Panc1 (cell line): ENCODE measurements at regions not wholly inside any gene's neighbourhood (a gene's known extent, or its start where the extent isn't known, plus 50 kb on each side); places are given as distances from the start of the nearest gene placed in this dataset.

Source experiments
- ATAC-seq: fragments of 200-7000 bp; cut with Tn5 transposase; 2 replicates; pipeline ENCODE4 v1.9.1; 2020; ENCODE audit warnings: mild to moderate bottlenecking, moderate library complexity
- BruUV-seq: library from RNA; stranded (reverse); fragments of 400-500 nt; replicated peaks from 2 replicates; lab custom pipeline; 2021; lab: Mats Ljungman, UMichigan
- CTCF ChIA-PET: fragments of 300-600 bp; sonication (Branson Sonifier 250); formaldehyde crosslinking; loops from one replicate; lab custom pipeline; 2022; ENCODE audit warnings: antibody characterized with exemption; lab: Charles Lee
- POLR2A ChIA-PET: fragments of 300-600 bp; sonication (Branson Sonifier 250); formaldehyde crosslinking; loops from one replicate; lab custom pipeline; 2022; ENCODE audit warnings: antibody characterized with exemption; lab: Charles Lee
- DNase-seq: peaks from one replicate; pipeline ENCODE4 v3.0.0-alpha.2; 2010; ENCODE audit warnings: low read depth, low spot score
- H3K27ac ChIP-seq: 2 replicates; pipeline ENCODE4 v1.5.1; 2011; ENCODE audit warnings: mild to moderate bottlenecking, low read length, inconsistent platforms
- H3K27me3 ChIP-seq: fragments of 200-500 bp; sonication (Bioruptor generic); 2 replicates; pipeline ENCODE4 v1.6.0; 2014; ENCODE audit warnings: low read length, inconsistent platforms; ENCODE audit not compliant: control insufficient read depth, insufficient read depth
- H3K36me3 ChIP-seq: fragments of 200-500 bp; sonication (Bioruptor generic); 2 replicates; pipeline ENCODE4 v1.5.1; 2014; ENCODE audit warnings: inconsistent platforms, mild to moderate bottlenecking, low read length, moderate library complexity; ENCODE audit not compliant: control insufficient read depth, insufficient read depth
- H3K4me1 ChIP-seq: 2 replicates; pipeline ENCODE4 v1.5.1; 2011; ENCODE audit warnings: inconsistent platforms, mild to moderate bottlenecking, low read length, moderate library complexity; ENCODE audit not compliant: control insufficient read depth, insufficient read depth
- H3K4me3 ChIP-seq, 2 experiments: 2 replicates each; pipeline ENCODE4 v1.5.1; 2011 to 2012; ENCODE audit warnings: low read depth in 2 of 2, low read length in 2 of 2, mild to moderate bottlenecking in 2 of 2, inconsistent platforms in 1 of 2, moderate library complexity in 1 of 2
- H3K9me3 ChIP-seq: fragments of 200-500 bp; sonication (Bioruptor generic); 2 replicates; pipeline ENCODE4 v1.5.1; 2014; ENCODE audit warnings: low read depth, mild to moderate bottlenecking, inconsistent platforms, low read length, moderate library complexity; ENCODE audit not compliant: control insufficient read depth, insufficient read depth
- POLR2AphosphoS5 ChIP-seq: IDR thresholded peaks from 2 replicates; pipeline ENCODE4 v1.6.1; 2012; ENCODE audit warnings: mild to moderate bottlenecking, low read depth, low read length, moderate library complexity
- SIN3A ChIP-seq: IDR thresholded peaks from 2 replicates; pipeline ENCODE4 v1.6.1; 2012; ENCODE audit warnings: low read depth, mild to moderate bottlenecking, low read length, moderate library complexity, borderline replicate concordance; ENCODE audit not compliant: insufficient read depth
- TCF7L2 ChIP-seq: IDR thresholded peaks from 2 replicates; pipeline ENCODE4 v1.6.1; 2011; ENCODE audit warnings: mild to moderate bottlenecking, low read depth, low read length, inconsistent platforms
- in situ Hi-C: cut with HindIII; loops from 2 replicates; pipeline ENCODE4 v1.10.0; 2016; ENCODE audit warnings: low sequenced_read_pairs, low pct_unique_long_range_greater_than_20kb
- intact Hi-C: fragments of 100-400 bp; cut with micrococcal nuclease; formaldehyde crosslinking; loops from one replicate; pipeline ENCODE4 v1.10.0; 2022; ENCODE audit not compliant: unreplicated experiment
- TF ChIP-seq, protein P1 (sequence below): fragments of 450-650 bp; IDR thresholded peaks from 2 replicates; pipeline ENCODE4 v1.5.1; 2017; ENCODE audit warnings: mild to moderate bottlenecking
- TF ChIP-seq, protein P2 (sequence below), 2 experiments: IDR thresholded peaks; 2 replicates each; pipeline ENCODE4 v1.6.1; 2011 to 2012; ENCODE audit warnings: low read depth in 2 of 2, control low read depth in 1 of 2, low read length in 1 of 2, mild to moderate bottlenecking in 1 of 2, moderate library complexity in 1 of 2; ENCODE audit not compliant: insufficient read depth in 1 of 2

DNA sequence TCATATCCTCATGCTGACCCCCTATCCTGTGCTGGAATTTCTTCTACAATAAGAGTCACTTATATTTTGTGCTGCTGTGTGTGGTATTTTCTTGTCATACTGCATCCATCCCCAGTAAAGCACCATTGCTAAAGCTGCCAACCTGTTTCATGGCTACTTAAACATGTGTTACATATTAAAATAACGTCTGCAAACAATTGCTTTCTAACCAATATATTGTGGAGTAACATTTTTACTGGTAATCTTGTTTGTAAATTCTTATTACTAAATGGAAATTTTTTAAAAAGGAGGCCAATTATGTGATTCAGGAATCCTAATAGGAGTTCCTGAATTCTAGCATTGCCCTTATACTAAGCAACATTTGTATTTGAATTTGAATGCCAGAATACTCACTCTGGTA, 160.3 kb upstream of the VEGFC start:
- H3K27ac ChIP-seq = no peak overlapping the region
- no peaks in the 10 kb centered on the region for H3K36me3 ChIP-seq
- in situ Hi-C loops (no loop called here), intact Hi-C loops (no loop called here)
- H3K4me1 ChIP-seq = no peaks in the 10 kb centered on the region
- no peak overlapping the region for H3K4me3 ChIP-seq
- CTCF ChIA-PET = no interaction called here
- H3K27me3 ChIP-seq = no peaks in the 10 kb centered on the region
- POLR2A ChIA-PET = no interaction called here
- 0 out of 2 replicates have a peak, but pooled peaks cover 4% of the 10 kb centered on the region for H3K9me3 ChIP-seq
- ATAC-seq = no peak
- no peak for DNase-seq
- TF ChIP-seq, protein P1, sequence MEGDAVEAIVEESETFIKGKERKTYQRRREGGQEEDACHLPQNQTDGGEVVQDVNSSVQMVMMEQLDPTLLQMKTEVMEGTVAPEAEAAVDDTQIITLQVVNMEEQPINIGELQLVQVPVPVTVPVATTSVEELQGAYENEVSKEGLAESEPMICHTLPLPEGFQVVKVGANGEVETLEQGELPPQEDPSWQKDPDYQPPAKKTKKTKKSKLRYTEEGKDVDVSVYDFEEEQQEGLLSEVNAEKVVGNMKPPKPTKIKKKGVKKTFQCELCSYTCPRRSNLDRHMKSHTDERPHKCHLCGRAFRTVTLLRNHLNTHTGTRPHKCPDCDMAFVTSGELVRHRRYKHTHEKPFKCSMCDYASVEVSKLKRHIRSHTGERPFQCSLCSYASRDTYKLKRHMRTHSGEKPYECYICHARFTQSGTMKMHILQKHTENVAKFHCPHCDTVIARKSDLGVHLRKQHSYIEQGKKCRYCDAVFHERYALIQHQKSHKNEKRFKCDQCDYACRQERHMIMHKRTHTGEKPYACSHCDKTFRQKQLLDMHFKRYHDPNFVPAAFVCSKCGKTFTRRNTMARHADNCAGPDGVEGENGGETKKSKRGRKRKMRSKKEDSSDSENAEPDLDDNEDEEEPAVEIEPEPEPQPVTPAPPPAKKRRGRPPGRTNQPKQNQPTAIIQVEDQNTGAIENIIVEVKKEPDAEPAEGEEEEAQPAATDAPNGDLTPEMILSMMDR = no peak
- TF ChIP-seq, protein P2, sequence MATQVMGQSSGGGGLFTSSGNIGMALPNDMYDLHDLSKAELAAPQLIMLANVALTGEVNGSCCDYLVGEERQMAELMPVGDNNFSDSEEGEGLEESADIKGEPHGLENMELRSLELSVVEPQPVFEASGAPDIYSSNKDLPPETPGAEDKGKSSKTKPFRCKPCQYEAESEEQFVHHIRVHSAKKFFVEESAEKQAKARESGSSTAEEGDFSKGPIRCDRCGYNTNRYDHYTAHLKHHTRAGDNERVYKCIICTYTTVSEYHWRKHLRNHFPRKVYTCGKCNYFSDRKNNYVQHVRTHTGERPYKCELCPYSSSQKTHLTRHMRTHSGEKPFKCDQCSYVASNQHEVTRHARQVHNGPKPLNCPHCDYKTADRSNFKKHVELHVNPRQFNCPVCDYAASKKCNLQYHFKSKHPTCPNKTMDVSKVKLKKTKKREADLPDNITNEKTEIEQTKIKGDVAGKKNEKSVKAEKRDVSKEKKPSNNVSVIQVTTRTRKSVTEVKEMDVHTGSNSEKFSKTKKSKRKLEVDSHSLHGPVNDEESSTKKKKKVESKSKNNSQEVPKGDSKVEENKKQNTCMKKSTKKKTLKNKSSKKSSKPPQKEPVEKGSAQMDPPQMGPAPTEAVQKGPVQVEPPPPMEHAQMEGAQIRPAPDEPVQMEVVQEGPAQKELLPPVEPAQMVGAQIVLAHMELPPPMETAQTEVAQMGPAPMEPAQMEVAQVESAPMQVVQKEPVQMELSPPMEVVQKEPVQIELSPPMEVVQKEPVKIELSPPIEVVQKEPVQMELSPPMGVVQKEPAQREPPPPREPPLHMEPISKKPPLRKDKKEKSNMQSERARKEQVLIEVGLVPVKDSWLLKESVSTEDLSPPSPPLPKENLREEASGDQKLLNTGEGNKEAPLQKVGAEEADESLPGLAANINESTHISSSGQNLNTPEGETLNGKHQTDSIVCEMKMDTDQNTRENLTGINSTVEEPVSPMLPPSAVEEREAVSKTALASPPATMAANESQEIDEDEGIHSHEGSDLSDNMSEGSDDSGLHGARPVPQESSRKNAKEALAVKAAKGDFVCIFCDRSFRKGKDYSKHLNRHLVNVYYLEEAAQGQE (IDR thresholded peaks at IDR 0.05; ENCODE audit: insufficient read depth in 1 of 2, low read depth in 2 of 2, low read length in 1 of 2) = no peak
- TF ChIP-seq POLR2AphosphoS5 = no peak
- no peak for TF ChIP-seq SIN3A
- TF ChIP-seq TCF7L2 = no peak
- no TSS peak for BruUV-seq

DNA sequence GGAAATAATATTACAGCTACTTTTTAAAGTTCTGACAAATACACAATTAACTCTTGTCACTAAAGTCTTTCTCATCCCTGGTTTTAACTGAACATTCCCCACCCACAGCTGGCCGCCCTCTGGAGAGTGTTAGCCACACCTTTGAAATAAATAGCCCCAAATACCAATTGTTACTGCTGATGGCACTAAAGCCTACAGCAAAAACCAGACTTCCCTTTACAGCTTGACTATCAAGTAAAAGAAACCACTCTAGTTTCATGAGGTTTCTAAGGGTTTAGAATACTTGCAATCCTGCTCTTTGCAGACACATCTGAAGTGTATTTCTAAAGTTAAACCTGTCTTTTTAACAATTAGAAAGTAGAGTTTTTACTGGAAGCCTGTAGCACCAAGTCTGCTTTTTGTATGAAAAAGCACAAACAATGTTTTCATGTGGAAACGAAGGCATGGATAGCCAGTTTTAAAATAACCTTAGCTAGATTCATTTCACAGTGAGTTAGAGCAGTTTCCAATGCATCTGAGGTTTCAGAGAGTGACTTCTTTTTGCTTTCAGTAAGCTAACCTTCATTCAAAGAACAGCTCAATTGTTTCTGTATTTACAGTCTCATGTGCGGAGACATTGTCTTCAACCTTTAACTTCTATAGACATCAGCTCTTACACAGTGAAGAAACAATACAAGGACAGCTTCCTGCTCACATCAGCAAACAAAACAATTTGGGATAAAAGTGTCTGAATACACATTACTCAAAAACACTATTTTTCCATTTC, 164.8 kb upstream of the VEGFC start:
- Histone ChIP-seq H3K4me1 (no peaks in the 10 kb centered on the region), H3K27me3 (no peaks in the 10 kb centered on the region), H3K36me3 (no peaks in the 10 kb centered on the region), H3K27ac (0 out of 2 replicates have a peak overlapping the region, but pooled peaks have one; percentile 12), H3K4me3 (no peak overlapping the region; a peak in 1 of 4 replicates), H3K9me3 (0 out of 2 replicates have a peak, but pooled peaks cover 4% of the 10 kb centered on the region)
- no peak for DNase-seq
- ATAC-seq = no peak
- TF ChIP-seq, protein P1 = no peak
- TF ChIP-seq POLR2AphosphoS5 = no peak
- TF ChIP-seq, protein P2 (IDR thresholded peaks at IDR 0.05; ENCODE audit: insufficient read depth in 1 of 2, low read depth in 2 of 2, low read length in 1 of 2) = no peak
- TF ChIP-seq SIN3A = no peak
- TF ChIP-seq TCF7L2 = no peak
- intact Hi-C loops (no loop called here), in situ Hi-C loops (no loop called here)
- ChIA-PET CTCF (interaction anchor here (0.6 kb wide), 1 partner anchor 90 kb away, joined by 7 read pairs; no protein-coding TSS in a partner anchor), POLR2A (interaction anchor here (0.6 kb wide), 1 partner anchor 685 kb away, joined by 4 read pairs; no protein-coding TSS in a partner anchor)
- no TSS peak for BruUV-seq
